GM21717 (cell line): ENCODE measurements at regions not wholly inside any gene's neighbourhood (a gene's known extent, or its start where the extent isn't known, plus 50 kb on each side); places are given as distances from the start of the nearest gene placed in this dataset.

Experiments
- ATAC-seq: cut with Tn5 transposase; IDR thresholded peaks from one replicate; pipeline ENCODE4 v1.9.1; 2021; ENCODE audit warnings: mild to moderate bottlenecking, moderate library complexity; ENCODE audit not compliant: unreplicated experiment

DNA sequence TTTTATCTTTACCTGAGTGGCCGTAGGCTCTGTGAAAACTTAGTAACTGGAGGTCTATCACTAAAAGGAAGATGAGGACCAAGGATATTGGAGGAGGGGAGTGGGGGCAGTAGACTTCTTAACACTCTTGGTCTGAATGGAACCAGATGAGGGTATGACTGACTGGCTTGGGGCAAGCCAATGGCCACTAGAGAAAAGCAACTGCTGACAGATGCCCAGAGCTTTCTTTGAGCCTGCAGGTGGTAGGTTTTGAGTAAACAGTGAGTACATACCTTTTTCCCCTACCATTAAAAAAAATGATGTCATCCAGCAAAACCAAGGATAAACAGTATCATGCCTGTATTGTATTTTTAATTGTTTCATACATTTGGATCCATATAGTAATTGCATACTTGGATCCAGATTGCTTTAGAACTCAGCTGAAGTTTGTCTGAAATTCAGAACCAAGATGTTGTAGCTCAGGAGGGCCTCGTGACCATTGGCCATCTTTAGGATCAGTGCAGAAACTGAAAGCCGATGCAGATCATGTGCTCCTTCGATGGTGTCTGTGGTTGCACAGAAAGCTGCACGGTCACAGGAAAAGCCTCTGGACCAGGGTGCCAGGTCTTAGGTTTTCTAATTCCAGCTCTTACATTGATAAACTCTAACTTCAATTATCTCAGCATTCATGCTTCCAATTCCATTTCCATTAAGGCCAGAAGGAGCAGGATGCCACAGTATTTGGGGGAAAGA is 131.0 kb downstream of the PDGFRA start:
- peak; percentile 67 for ATAC-seq

GRCh38 chr4:54363037-54363436 is 133.9 kb downstream of the PDGFRA start:
- ATAC-seq, result no peak

GRCh38 chr4:54365691-54366090 is 136.6 kb downstream of the PDGFRA start:
- no peak for ATAC-seq

- no peak for ATAC-seq
Measured at GRCh38 chr4:54367059-54367458, 138.0 kb downstream of the PDGFRA start.

DNA sequence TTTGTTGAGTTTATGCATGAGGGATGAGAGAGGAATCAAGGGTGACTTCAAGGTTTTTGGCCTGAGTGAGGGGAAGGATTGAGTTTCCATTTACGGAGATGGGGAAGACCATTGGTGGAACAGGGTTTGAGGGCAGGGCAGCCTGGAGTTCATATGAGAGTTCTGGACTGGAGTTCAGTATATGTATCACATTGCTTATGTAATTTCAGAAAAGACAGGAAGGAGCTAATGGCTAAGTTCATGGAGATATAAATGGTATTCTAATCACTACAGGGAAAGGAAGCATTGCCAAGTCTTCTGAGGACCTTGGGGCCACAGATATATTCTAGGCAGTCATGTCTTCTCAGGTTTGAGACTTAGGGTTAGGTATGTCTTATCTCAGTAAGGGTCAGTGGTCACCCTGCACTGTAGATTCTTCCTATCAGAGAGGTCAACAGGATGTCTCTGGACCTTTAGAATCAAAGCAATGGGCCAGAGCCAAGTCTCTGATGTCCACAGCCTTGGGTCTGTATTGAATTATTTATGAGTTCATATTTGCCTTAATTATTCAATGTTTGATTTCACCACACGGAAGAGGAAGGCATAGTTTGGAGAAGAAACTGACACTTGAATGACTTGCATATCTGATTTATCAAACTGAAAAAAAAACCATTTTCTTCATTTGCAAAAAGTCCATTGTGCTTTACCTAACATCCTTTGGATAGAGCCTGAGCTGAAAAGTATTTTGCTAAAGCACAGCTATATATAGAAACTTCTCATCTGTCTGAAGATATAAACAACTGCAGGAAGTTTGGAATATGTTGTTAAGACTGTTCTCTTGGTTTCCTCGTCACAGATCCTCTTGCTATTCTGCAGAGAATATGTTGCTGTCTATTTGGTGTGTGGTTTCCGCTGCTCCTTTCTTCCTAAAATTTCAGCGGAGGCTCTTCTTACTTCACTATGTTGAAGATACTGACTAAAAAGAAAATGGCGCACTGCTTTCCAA is 139.5 kb downstream of the PDGFRA start:
- no peak for ATAC-seq

DNA sequence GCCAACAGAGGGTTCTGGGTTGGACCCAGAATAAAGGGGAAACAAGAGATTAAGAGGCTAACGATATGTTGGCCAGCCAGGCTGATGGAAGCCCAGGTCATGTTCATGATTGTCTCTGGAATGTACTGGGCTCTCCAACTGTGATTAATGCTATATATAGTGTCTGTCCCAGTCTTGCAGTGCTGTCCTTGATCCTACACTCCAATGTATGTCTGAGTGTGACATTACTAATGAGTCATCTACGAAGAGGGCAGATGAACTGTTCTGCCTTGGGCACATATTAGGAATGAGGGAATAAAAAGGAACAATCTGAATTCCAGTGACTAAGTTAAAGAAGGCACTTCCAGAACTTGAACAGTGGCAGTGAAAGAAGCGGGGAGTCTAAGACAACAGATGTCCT is 142.1 kb downstream of the PDGFRA start:
- ATAC-seq, result no peak

DNA sequence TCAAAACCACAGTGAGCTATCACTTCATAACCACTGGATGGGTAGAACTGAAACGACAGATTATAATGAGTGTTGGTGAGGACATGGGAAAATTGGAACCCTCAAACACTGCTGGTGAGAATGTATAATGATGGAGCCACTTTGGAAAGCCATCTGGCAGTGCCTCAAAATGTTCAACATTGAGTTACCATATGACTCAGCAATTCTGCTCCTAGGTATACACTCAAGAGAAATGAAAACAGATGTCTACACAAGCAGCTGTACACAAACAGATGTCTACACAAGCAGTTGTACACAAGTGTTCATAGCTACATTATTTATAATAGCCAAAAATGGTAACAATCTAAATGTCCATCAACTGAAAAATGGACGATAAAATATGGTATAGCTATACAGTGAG is 143.9 kb downstream of the PDGFRA start:
- ATAC-seq, result no peak

DNA sequence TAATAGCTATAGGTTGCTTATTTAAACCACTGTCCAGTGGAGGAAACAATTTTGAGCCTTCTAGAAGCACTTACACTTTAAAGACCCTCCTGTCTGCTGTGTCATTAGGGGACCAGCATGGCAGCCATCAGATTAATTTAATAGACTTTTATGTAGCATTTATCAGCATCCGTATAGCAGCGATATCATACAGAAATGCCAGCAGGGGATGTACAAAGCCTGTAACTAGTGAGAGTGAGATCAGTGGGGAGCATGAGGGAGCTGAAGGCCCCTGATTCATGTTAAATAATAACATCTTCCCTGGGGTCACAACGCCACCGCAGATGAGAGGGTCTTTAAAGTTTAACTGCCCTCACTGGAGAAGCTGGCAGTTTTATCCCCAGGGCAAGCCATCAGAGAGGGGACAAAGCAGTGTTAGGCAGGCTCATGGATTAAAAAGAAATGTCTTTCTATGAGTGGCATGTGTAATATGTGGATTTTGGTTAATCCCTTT is 144.7 kb downstream of the PDGFRA start:
- ATAC-seq, result no peak

DNA sequence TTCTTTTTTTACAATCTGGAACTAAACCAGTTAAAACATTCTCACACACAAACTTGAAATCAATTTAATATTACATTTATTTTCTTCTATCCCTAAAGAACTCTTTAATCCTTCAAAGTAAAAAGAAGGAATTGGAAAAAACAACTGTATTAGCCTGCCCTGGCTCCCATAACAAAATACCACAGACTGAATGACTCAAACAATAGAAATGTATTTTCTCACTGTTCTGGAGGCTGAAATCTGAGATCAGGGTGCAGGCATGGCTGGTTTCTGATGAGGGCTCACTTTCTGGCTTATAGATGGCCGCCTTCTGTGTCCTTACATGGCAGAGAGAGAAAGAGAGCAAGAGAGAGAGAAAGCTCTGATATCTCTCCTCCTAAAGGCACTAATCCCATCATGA is 149.4 kb downstream of the PDGFRA start:
- no peak for ATAC-seq

DNA sequence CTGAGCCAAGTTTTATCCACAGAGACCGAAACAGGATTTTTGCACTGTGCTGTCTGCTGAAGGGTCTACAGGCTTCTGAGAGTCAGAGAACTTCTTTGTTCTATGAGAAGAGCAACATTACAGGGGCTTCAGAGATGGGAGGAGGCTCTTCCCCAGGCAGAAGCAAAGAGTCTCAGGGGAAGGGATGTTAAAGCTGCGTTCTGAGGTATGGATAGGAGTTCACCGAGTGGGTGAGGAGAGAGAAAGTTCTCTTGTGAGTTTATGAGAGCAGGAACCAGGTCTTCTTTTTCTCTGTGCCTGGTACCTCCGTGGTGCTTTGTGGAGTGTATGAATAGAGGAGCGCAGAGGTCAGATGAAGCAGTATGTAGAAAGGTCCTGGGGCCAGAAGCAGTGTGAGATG is 155.1 kb downstream of the PDGFRA start:
- no peak for ATAC-seq

DNA sequence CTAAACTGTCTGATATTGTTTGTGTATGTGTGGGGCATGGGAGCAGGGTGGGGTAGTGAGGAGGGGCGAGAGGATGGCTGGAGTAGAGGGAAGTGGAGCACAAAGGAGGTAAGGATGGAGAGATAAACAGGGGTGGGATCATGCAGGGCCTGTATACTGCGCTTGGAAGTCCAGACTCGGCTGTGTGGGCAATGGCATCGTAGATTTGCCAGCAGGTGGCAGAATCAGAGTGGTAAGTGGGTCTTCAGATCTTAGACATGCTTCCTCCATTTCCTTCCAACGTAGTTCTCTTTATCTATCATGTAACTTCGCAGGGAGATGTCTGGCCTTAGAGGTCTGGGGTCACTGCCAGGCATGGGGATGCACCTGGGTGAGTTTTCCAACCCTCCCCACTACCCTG is 155.5 kb downstream of the PDGFRA start:
- no peak for ATAC-seq

- ATAC-seq, result no peak
Measured at GRCh38 chr4:54386042-54386669, 157.1 kb downstream of the PDGFRA start.

DNA sequence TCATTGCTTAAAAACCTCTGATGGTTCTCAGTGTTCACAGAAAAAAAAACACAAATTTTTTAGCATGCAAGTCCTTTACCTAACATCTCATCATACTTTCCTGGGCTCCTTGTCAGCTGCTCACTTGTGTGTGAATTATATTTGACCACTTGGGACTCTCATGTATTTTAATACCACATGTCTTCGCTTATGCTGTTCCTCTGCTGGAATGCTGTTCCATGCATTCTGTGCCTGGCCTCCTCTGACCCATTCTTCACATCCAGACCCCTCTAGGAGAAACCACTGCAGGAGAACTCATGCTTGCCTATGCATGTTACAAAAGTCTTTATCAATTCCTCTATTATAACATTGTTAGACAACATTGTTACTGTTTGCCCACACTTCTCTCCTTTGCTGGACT is 157.6 kb downstream of the PDGFRA start:
- no peak for ATAC-seq

- no peak for ATAC-seq
Measured at GRCh38 chr4:54390670-54391069, 161.6 kb downstream of the PDGFRA start.

- ATAC-seq, result no peak
Measured at GRCh38 chr4:54391104-54391503, 162.0 kb downstream of the PDGFRA start.

DNA sequence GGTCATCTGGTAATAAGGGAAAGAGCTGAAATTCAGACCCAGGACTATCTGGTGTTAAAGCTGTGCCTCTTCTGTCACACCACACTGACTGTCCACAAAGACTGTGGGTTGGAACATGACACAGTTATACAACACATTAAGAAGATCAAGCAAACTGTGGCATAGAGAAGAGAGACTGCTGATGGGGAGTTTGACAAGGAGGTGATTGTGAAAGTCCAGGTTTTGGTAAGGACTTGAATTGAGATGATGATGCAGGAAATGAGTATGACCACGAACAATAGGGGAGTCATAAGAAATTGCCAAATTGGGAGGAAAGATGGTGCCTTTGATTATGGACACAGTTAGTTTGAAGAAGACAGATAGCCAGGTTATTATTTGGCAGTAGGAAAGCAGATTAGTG is 163.4 kb downstream of the PDGFRA start:
- ATAC-seq, result no peak

DNA sequence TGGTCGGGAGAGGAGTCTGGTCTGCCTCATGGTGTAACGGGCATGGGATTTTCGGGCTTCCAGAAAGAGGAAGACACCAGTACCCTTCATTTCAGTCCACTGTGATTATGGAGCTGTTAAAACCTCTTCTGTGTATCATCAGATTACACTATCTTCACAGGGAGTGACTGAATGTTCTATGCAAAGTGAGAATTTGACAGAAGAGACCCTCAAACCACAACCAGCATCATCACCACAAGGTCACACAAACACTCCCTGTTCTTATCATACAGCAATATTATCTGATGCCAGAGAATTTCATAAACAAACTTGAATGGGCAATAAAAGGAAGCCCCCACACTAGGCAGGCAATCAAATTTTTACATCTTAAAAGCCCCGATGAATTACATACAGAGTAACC is 164.2 kb downstream of the PDGFRA start:
- ATAC-seq, result no peak

GRCh38 chr4:54395013-54395527 is 166.0 kb downstream of the PDGFRA start:
- ATAC-seq, result no peak

DNA sequence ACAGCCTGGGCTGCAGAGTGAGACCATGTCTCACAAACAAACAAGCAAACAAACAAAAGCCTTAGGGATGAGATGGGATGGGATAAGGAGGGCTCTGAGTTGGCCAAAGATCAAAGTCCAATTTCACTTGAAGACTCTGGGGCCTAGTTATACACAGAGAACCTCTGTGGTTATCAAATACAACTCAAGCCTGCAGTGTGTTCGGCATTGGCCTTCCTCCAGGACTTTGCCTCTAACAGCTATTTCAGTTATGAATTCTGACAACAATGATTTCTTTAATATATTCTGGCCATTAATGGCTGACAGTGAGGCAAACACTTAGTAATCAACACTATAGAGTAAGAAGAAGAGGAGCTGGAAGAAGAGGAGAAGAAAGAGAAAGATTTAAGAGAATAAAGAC is 171.1 kb downstream of the PDGFRA start:
- no peak for ATAC-seq

- ATAC-seq, result no peak
Measured at GRCh38 chr4:54400802-54401201, 171.7 kb downstream of the PDGFRA start.

DNA sequence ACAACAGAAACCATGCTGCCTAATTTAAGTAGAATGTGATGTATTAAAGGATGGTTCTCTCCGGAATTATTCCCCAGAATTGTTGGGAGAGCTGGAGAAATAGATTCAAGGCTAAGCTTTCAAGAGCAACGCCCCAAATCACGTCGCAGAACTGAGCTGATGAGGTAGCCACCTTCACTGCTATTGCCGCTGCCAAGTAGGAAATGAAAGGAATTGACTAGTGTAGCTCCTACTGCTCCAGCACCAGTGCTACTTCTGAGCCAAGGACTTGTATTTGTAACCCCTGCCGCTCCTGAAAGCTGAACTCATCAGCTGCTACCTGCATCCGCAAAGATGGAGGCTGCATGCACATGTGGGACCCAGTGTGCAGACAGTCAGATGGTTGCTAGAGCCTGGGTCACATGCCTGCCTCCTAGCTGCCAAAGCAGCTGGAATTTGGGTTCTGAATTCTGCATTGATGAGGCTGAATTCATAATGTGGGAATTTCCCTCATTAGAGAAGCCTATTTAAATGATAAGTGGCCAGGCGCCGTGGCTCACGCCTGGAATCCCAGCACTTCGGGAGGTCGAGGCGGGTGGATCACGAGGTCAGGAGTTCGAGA is 173.9 kb downstream of the PDGFRA start:
- ATAC-seq, result no peak
